IPS DF 6.9 (cell line): ENCODE measurements at regions not wholly inside any gene's neighbourhood (a gene's known extent, or its start where the extent isn't known, plus 50 kb on each side); places are given as distances from the start of the nearest gene placed in this dataset.

Experiments
- DNase-seq: peaks from one replicate; pipeline ENCODE4 v3.0.0-alpha.2; 2013; ENCODE audit warnings: low read depth, low spot score
- H3K27ac ChIP-seq: one replicate; pipeline ENCODE4 v1.5.1; 2013; ENCODE audit warnings: low read length, control low read depth
- H3K27me3 ChIP-seq: 2 replicates; pipeline ENCODE4 v1.6.1; 2013; ENCODE audit warnings: mild to moderate bottlenecking, low read length; ENCODE audit not compliant: control insufficient read depth, insufficient read depth
- H3K36me3 ChIP-seq: 2 replicates; pipeline ENCODE4 v1.6.1; 2013; ENCODE audit warnings: low read length; ENCODE audit not compliant: control insufficient read depth, insufficient read depth
- H3K4me1 ChIP-seq: 2 replicates; pipeline ENCODE4 v1.6.1; 2013; ENCODE audit warnings: low read length; ENCODE audit not compliant: control insufficient read depth, insufficient read depth
- H3K4me3 ChIP-seq: 2 replicates; pipeline ENCODE4 v1.5.1; 2013; ENCODE audit warnings: mild to moderate bottlenecking, low read length
- H3K9me3 ChIP-seq: 2 replicates; pipeline ENCODE4 v1.6.1; 2013; ENCODE audit warnings: low read length, inconsistent platforms; ENCODE audit not compliant: control insufficient read depth, insufficient read depth
- WGBS: extraction: QIAGEN DNeasy Blood & Tissue Kit; methylation state at CpG from one replicate; pipeline ENCODE4 v1.1.7; 2013; ENCODE audit warnings: mixed read lengths, missing lambda C conversion rate; ENCODE audit not compliant: insufficient read length, insufficient coverage; 5-methylcytosine and 5-hydroxymethylcytosine counted together

GRCh38 chr14:87688524-87688923 lies 304.5 kb downstream of the GALC start:
- H3K27ac ChIP-seq = no peak overlapping the region
- H3K36me3 ChIP-seq = no peaks in the 10 kb centered on the region
- H3K4me1 ChIP-seq = no peaks in the 10 kb centered on the region
- H3K9me3 ChIP-seq = no peaks in the 10 kb centered on the region
- DNase-seq = no peak
- H3K4me3 ChIP-seq = no peak overlapping the region
- whole genome bisulfite sequencing = no CpG with 5 or more reads among the region's 3 CpGs
- H3K27me3 ChIP-seq = no peaks in the 10 kb centered on the region

GRCh38 chr14:87687420-87687819 lies 305.6 kb downstream of the GALC start:
- H3K4me1 ChIP-seq = no peaks in the 10 kb centered on the region
- WGBS = no CpG with 5 or more reads among the region's 7 CpGs
- H3K27me3 ChIP-seq = no peaks in the 10 kb centered on the region
- no peak for DNase-seq
- H3K9me3 ChIP-seq = no peaks in the 10 kb centered on the region
- no peak overlapping the region for H3K4me3 ChIP-seq
- no peaks in the 10 kb centered on the region for H3K36me3 ChIP-seq
- no peak overlapping the region for H3K27ac ChIP-seq

- Histone ChIP-seq H3K4me1 (no peaks in the 10 kb centered on the region), H3K36me3 (no peaks in the 10 kb centered on the region), H3K9me3 (no peaks in the 10 kb centered on the region), H3K27me3 (no peaks in the 10 kb centered on the region), H3K4me3 (no peak overlapping the region), H3K27ac (no peak overlapping the region)
- DNase-seq = no peak
- WGBS = no CpG with 5 or more reads among the region's 1 CpG
These were observed 306.2 kb downstream of the GALC start for GRCh38 chr14:87686746-87687145.

GRCh38 chr14:87679866-87680265 lies 313.1 kb downstream of the GALC start:
- H3K9me3 ChIP-seq = no peaks in the 10 kb centered on the region
- no peak overlapping the region for H3K4me3 ChIP-seq
- no peaks in the 10 kb centered on the region for H3K36me3 ChIP-seq
- no CpG with 5 or more reads among the region's 3 CpGs for WGBS
- no peaks in the 10 kb centered on the region for H3K27me3 ChIP-seq
- DNase-seq = no peak
- no peak overlapping the region for H3K27ac ChIP-seq
- H3K4me1 ChIP-seq = no peaks in the 10 kb centered on the region

GRCh38 chr14:87678624-87679023 lies 314.4 kb downstream of the GALC start:
- DNase-seq = no peak
- H3K4me1 ChIP-seq = no peaks in the 10 kb centered on the region
- H3K27ac ChIP-seq = no peak overlapping the region
- no peak overlapping the region for H3K4me3 ChIP-seq
- H3K9me3 ChIP-seq = no peaks in the 10 kb centered on the region
- H3K27me3 ChIP-seq = no peaks in the 10 kb centered on the region
- WGBS = no CpG with 5 or more reads among the region's 4 CpGs
- H3K36me3 ChIP-seq = no peaks in the 10 kb centered on the region

GRCh38 chr14:87676814-87677437 lies 316.1 kb downstream of the GALC start:
- H3K27me3 ChIP-seq = no peaks in the 10 kb centered on the region
- DNase-seq = no peak
- H3K4me3 ChIP-seq = no peak overlapping the region
- H3K27ac ChIP-seq = no peak overlapping the region
- no peaks in the 10 kb centered on the region for H3K9me3 ChIP-seq
- H3K36me3 ChIP-seq = no peaks in the 10 kb centered on the region
- no CpG with 5 or more reads among the region's 2 CpGs for WGBS
- no peaks in the 10 kb centered on the region for H3K4me1 ChIP-seq

GRCh38 chr14:87667659-87668058 lies 325.3 kb downstream of the GALC start:
- DNase-seq = no peak
- WGBS = no CpG with 5 or more reads among the region's 4 CpGs
- H3K4me3 ChIP-seq = no peak overlapping the region
- H3K27me3 ChIP-seq = no peaks in the 10 kb centered on the region
- H3K36me3 ChIP-seq = no peaks in the 10 kb centered on the region
- H3K27ac ChIP-seq = no peak overlapping the region
- H3K4me1 ChIP-seq = no peaks in the 10 kb centered on the region
- H3K9me3 ChIP-seq = no peaks in the 10 kb centered on the region

GRCh38 chr14:87656315-87656714 lies 336.7 kb downstream of the GALC start:
- no peak for DNase-seq
- no peaks in the 10 kb centered on the region for H3K36me3 ChIP-seq
- H3K27me3 ChIP-seq = no peaks in the 10 kb centered on the region
- no peaks in the 10 kb centered on the region for H3K4me1 ChIP-seq
- no CpG with 5 or more reads among the region's 1 CpG for WGBS
- no peak overlapping the region for H3K4me3 ChIP-seq
- no peaks in the 10 kb centered on the region for H3K9me3 ChIP-seq
- no peak overlapping the region for H3K27ac ChIP-seq

GRCh38 chr14:87652278-87652677 lies 340.7 kb downstream of the GALC start:
- H3K4me1 ChIP-seq = no peaks in the 10 kb centered on the region
- no peak overlapping the region for H3K27ac ChIP-seq
- H3K9me3 ChIP-seq = peaks cover 2% of the 10 kb centered on the region; the same call in 1 of the 2 replicates
- H3K27me3 ChIP-seq = no peaks in the 10 kb centered on the region
- no peak for DNase-seq
- no CpG with 5 or more reads among the region's 2 CpGs for WGBS
- no peaks in the 10 kb centered on the region for H3K36me3 ChIP-seq
- no peak overlapping the region for H3K4me3 ChIP-seq

GRCh38 chr14:87644689-87645088 lies 348.3 kb downstream of the GALC start:
- no peaks in the 10 kb centered on the region for H3K27me3 ChIP-seq
- no peak for DNase-seq
- WGBS = no CpG with 5 or more reads among the region's 3 CpGs
- peaks cover 2% of the 10 kb centered on the region; the same call in 1 of the 2 replicates for H3K9me3 ChIP-seq
- H3K36me3 ChIP-seq = no peaks in the 10 kb centered on the region
- H3K4me1 ChIP-seq = no peaks in the 10 kb centered on the region
- H3K27ac ChIP-seq = no peak overlapping the region
- no peak overlapping the region for H3K4me3 ChIP-seq

GRCh38 chr14:87643005-87643404 lies 350.0 kb downstream of the GALC start:
- H3K9me3 ChIP-seq = no peaks in the 10 kb centered on the region
- no peak overlapping the region for H3K4me3 ChIP-seq
- no peak overlapping the region for H3K27ac ChIP-seq
- H3K4me1 ChIP-seq = no peaks in the 10 kb centered on the region
- no peaks in the 10 kb centered on the region for H3K36me3 ChIP-seq
- DNase-seq = no peak
- H3K27me3 ChIP-seq = no peaks in the 10 kb centered on the region
- WGBS = no CpG with 5 or more reads among the region's 4 CpGs
